ENCODE measurements at regions not wholly inside any gene's neighbourhood (a gene's known extent, or its start where the extent isn't known, plus 50 kb on each side); places are given as distances from the start of the nearest gene placed in this dataset.

- CTCF ChIA-PET, result no interaction called here
- peaks cover 5% of the 10 kb centered on the region for H3K9me3 Mint-ChIP-seq
- H3K27ac Mint-ChIP-seq, result no peak overlapping the region
- no peaks in the 10 kb centered on the region for H3K27me3 Mint-ChIP-seq
- no peaks in the 10 kb centered on the region for H3K36me3 Mint-ChIP-seq (ENCODE audit: low read depth)
- POLR2A ChIA-PET, result no interaction called here
- DNase-seq, result no peak
- H3K4me1 Mint-ChIP-seq, result no peaks in the 10 kb centered on the region
- no peak overlapping the region for H3K4me3 Mint-ChIP-seq
Observed at GRCh38 chr18:60319129-60319528, 53.4 kb downstream of the MC4R start.

DNA sequence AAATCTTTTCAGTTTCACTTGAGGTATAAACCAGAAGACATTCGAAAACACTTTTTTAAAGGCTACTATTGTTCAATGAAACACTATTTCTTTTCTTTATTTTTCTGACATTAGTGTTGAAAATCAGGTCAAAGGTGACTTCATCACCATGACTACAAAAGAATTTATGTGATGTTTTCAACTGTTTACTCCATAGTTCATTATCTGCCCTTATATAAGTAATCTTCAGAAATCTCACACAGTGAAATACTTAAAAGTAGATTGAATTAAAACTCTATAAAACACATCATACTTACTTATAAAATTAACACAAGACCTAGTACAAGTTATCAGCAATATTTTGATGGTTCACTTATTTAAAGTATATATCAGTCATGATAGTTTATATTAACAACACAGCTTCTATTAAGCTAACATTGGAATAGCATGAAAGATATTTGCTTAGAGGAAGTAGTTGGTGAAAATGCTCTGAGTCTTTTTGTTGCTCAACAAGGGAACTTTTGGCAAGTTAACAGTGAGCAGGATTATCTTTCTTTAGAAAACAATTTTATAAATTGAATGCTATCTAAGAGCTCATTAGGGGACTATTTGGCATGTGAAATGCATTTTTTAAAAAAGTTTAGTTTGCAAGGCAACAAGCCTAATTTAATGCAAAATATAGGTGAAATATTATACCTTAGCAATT, 60.8 kb downstream of the MC4R start:
- ChIA-PET POLR2A (no interaction called here), CTCF (no interaction called here)
- Mint-ChIP-seq H3K27me3 (no peaks in the 10 kb centered on the region), H3K9me3 (no peaks in the 10 kb centered on the region), H3K27ac (no peak overlapping the region), H3K4me3 (no peak overlapping the region), H3K4me1 (no peaks in the 10 kb centered on the region), H3K36me3 (ENCODE audit: low read depth) (no peaks in the 10 kb centered on the region)
- no peak for DNase-seq

DNA sequence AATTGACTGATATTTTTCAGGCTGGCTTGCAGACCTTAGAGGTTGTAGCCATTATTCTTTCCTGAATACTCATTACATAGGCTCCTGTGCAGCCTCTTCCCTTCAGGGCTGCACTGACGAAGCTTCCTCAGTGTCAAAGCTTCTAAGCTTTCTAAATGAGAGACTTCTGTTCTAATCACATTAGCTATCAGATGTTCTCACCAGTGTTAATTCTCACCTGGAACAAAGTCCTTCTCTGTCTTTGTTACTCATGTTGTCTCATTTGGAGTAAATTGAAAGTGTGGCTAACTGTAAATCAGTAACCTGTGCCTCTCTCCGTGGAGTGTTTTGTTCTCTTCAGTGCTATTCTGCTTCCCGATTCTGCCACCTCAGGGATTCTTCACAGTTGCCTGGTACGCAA, 76.9 kb downstream of the MC4R start:
- Mint-ChIP-seq H3K4me3 (no peak overlapping the region), H3K27ac (no peak overlapping the region), H3K36me3 (ENCODE audit: low read depth) (no peaks in the 10 kb centered on the region), H3K27me3 (no peaks in the 10 kb centered on the region), H3K9me3 (peaks cover 3% of the 10 kb centered on the region), H3K4me1 (no peaks in the 10 kb centered on the region)
- CTCF ChIA-PET, result no interaction called here
- DNase-seq, result no peak
- POLR2A ChIA-PET, result no interaction called here

- POLR2A ChIA-PET, result no interaction called here
- Mint-ChIP-seq H3K4me3 (no peak overlapping the region), H3K9me3 (peaks cover 3% of the 10 kb centered on the region), H3K27me3 (no peaks in the 10 kb centered on the region), H3K27ac (no peak overlapping the region), H3K4me1 (no peaks in the 10 kb centered on the region), H3K36me3 (ENCODE audit: low read depth) (no peaks in the 10 kb centered on the region)
- DNase-seq, result no peak
- CTCF ChIA-PET, result no interaction called here
Observed at GRCh38 chr18:60292186-60292585, 80.4 kb downstream of the MC4R start.

GRCh38 chr18:60279391-60279790, 93.2 kb downstream of the MC4R start:
- POLR2A ChIA-PET, result no interaction called here
- no peaks in the 10 kb centered on the region for H3K36me3 Mint-ChIP-seq (ENCODE audit: low read depth)
- H3K9me3 Mint-ChIP-seq, result peaks cover 2% of the 10 kb centered on the region
- no peak overlapping the region for H3K27ac Mint-ChIP-seq
- CTCF ChIA-PET, result no interaction called here
- DNase-seq, result no peak
- H3K4me3 Mint-ChIP-seq, result no peak overlapping the region
- H3K4me1 Mint-ChIP-seq, result no peaks in the 10 kb centered on the region
- no peaks in the 10 kb centered on the region for H3K27me3 Mint-ChIP-seq

- CTCF ChIA-PET, result no interaction called here
- DNase-seq, result no peak
- Mint-ChIP-seq H3K36me3 (ENCODE audit: low read depth) (no peaks in the 10 kb centered on the region), H3K4me1 (no peaks in the 10 kb centered on the region), H3K4me3 (no peak overlapping the region), H3K9me3 (peaks cover 2% of the 10 kb centered on the region), H3K27me3 (no peaks in the 10 kb centered on the region), H3K27ac (no peak overlapping the region)
- POLR2A ChIA-PET, result no interaction called here
Observed at GRCh38 chr18:60277855-60278480, 94.6 kb downstream of the MC4R start.

DNA sequence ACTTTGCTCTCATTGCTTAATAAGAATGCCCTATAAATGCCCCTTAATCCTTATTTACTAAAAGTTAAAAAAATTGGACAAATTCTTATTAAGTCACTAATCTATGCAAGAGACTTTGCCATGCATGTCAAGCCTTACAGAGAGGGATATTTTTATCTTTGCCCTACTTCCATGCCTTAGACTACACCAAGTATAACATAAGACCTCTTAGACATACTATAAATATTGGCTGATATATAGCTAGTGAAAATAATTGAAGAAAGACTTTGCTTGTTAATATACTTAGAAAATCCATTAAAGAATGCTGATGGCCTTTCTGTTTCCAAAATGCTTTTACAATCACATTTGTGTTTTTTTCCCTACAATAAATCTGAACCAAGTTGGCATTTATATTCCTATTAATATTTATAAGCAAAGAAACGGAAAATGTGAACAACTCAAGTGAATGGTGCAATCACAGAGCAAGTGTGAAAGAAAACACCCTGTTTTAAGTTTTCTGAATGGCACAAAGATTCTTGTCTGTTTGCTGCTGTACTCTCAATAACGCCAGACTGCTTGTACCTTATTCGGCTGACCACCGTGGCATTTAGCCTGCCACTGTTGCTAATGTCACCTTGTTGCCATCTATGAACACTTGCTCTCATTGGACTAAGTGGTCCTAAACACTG, 105.0 kb downstream of the MC4R start:
- H3K9me3 Mint-ChIP-seq, result peaks cover 11% of the 10 kb centered on the region
- no peak overlapping the region for H3K4me3 Mint-ChIP-seq
- no peaks in the 10 kb centered on the region for H3K27me3 Mint-ChIP-seq
- no peak overlapping the region for H3K27ac Mint-ChIP-seq
- ChIA-PET POLR2A (no interaction called here), CTCF (no interaction called here)
- H3K36me3 Mint-ChIP-seq (ENCODE audit: low read depth), result no peaks in the 10 kb centered on the region
- no peaks in the 10 kb centered on the region for H3K4me1 Mint-ChIP-seq
- no peak for DNase-seq

DNA sequence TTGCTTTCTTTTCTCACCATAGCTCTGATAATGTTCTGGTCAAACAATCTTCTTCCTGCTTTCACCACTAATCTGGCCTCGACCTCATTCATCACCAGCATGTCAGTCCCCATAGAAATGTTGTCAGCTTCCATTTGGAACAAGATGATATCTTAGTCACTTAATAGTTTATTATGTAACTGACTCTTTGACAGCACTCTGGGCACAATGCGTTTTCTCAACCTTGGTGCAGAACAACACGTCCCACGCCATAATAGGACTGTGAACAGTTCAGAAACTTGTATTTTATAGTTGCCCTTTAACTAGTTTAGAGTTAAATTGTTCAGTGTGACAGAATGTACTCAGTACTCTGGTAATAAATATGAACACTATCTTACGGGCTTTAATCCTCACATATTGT, 106.0 kb downstream of the MC4R start:
- POLR2A ChIA-PET, result no interaction called here
- Mint-ChIP-seq H3K27ac (no peak overlapping the region), H3K4me3 (no peak overlapping the region), H3K4me1 (no peaks in the 10 kb centered on the region), H3K27me3 (no peaks in the 10 kb centered on the region), H3K9me3 (peaks cover 8% of the 10 kb centered on the region), H3K36me3 (ENCODE audit: low read depth) (no peaks in the 10 kb centered on the region)
- no peak for DNase-seq
- CTCF ChIA-PET, result no interaction called here

GRCh38 chr18:60259052-60259681, 113.4 kb downstream of the MC4R start:
- Mint-ChIP-seq H3K4me1 (peaks cover 4% of the 10 kb centered on the region), H3K27ac (no peak overlapping the region), H3K9me3 (peaks cover 7% of the 10 kb centered on the region), H3K4me3 (no peak overlapping the region), H3K27me3 (no peaks in the 10 kb centered on the region), H3K36me3 (ENCODE audit: low read depth) (no peaks in the 10 kb centered on the region)
- ChIA-PET CTCF (no interaction called here), POLR2A (no interaction called here)
- no peak for DNase-seq

DNA sequence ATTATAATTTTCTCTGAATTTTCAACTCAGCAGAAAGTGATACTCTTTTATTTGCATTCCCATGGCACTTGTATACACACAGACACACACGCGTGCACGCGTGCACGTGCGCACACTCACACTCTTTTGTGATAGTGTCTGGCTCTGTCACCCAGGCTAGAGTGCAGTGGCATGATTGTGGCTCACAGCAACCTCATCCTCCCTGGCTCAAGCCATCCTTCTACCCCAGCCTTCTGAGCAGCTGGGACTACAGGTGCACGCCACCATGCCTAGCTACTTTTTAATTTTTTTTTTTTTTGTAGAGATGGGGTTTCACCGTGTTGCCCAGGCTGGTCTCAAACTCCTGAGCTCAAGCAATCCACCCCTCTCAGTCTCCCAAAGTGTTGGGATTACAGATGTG, 123.2 kb downstream of the MC4R start:
- H3K4me3 Mint-ChIP-seq, result no peak overlapping the region
- ChIA-PET CTCF (no interaction called here), POLR2A (no interaction called here)
- H3K9me3 Mint-ChIP-seq, result no peaks in the 10 kb centered on the region
- no peaks in the 10 kb centered on the region for H3K27me3 Mint-ChIP-seq
- H3K4me1 Mint-ChIP-seq, result no peaks in the 10 kb centered on the region
- H3K27ac Mint-ChIP-seq, result no peak overlapping the region
- DNase-seq, result no peak
- H3K36me3 Mint-ChIP-seq (ENCODE audit: low read depth), result no peaks in the 10 kb centered on the region

DNA sequence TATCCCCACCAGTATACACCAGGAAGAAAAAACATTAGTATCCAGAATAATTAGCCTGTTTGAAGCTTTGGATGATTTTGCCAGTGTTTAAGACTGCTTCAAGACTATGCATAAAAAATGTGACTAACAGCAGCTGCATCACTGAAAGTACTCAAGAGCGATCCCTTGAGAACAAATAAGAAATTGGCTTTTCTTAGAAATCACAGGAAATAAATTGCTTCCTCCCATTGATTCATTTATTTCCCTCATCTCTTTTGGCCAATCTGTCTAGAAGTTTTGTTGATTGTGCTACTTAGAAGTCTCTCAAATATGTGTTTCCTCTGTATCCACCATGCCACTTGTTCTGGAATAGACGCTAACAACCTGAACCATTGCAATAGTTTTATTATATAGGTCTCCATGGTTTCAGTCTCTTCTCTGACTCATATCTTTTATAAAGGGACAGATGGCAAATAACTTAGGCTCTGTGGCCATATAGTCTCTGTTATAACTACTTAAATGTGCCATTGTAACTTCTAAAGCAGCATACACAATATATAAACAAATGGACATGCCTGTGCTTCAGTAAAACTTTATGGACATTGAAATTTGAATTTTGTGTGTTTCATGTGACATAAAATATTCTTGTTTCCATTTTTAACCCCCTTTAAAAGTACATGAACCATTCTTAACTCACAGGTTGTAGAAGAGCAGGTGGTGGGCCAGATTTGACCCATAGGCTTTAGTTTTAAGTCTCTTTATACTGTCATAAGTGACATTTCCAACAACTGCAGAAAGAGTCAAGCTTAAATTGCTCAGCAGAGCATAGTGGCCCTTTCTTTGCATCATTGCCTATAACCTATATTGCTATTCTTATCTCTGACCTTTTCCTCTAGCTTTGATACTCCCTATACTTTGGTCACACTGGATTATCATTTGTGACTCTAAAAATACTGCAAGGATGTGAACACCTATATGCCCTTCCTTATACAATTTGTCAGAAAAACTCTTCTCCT, 123.9 kb downstream of the MC4R start:
- Mint-ChIP-seq H3K36me3 (ENCODE audit: low read depth) (no peaks in the 10 kb centered on the region), H3K9me3 (no peaks in the 10 kb centered on the region), H3K4me3 (no peak overlapping the region), H3K27me3 (no peaks in the 10 kb centered on the region), H3K27ac (no peak overlapping the region), H3K4me1 (no peaks in the 10 kb centered on the region)
- ChIA-PET CTCF (no interaction called here), POLR2A (no interaction called here)
- no peak for DNase-seq

GRCh38 chr18:60247103-60247502, 125.5 kb downstream of the MC4R start:
- CTCF ChIA-PET, result no interaction called here
- H3K4me1 Mint-ChIP-seq, result no peaks in the 10 kb centered on the region
- DNase-seq, result no peak

DNA sequence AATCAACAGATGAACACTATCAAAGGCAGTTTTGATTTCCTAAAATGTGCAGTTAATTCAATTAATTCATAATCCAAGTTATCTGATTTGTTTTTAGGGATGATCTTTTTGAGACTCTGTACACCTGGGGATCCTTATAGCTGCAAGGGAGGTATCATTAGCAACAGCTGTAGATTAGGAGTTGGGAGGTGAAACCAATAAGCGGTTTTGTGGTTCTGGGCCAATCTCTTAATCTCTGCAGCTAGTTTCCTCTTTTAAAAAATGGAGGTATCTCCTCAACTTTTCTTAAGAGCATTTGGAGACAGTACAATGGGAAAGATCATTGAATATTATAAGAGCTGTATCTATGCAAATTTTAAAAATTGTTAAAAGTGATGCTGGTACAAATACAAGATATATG, 126.0 kb downstream of the MC4R start:
- ChIA-PET CTCF (no interaction called here), POLR2A (no interaction called here)
- H3K27me3 Mint-ChIP-seq, result no peaks in the 10 kb centered on the region
- no peak overlapping the region for H3K27ac Mint-ChIP-seq
- DNase-seq, result no peak
- H3K4me3 Mint-ChIP-seq, result no peak overlapping the region
- no peaks in the 10 kb centered on the region for H3K9me3 Mint-ChIP-seq
- no peaks in the 10 kb centered on the region for H3K36me3 Mint-ChIP-seq (ENCODE audit: low read depth)
- H3K4me1 Mint-ChIP-seq, result no peaks in the 10 kb centered on the region

More at GRCh38 chr18:60247103-60247502, 125.5 kb downstream of the MC4R start:
- no peak overlapping the region for H3K27ac Mint-ChIP-seq
- H3K36me3 Mint-ChIP-seq (ENCODE audit: low read depth), result no peaks in the 10 kb centered on the region
- H3K9me3 Mint-ChIP-seq, result no peaks in the 10 kb centered on the region
- POLR2A ChIA-PET, result no interaction called here
- H3K4me3 Mint-ChIP-seq, result no peak overlapping the region
- H3K27me3 Mint-ChIP-seq, result no peaks in the 10 kb centered on the region
